Neural progenitor cell (in vitro differentiated cells): ENCODE measurements at regions not wholly inside any gene's neighbourhood (a gene's known extent, or its start where the extent isn't known, plus 50 kb on each side); places are given as distances from the start of the nearest gene placed in this dataset.

Experiments used
- DNase-seq: peaks from one replicate; pipeline ENCODE4 v3.0.0-alpha.2; 2016; ENCODE audit warnings: low spot score
- H2AFZ ChIP-seq: fragments of 200-600 bp; sonication (generic); replicated peaks from 2 replicates; pipeline ENCODE4 v1.6.1; 2016; ENCODE audit warnings: antibody characterized with exemption
- H3F3A ChIP-seq: fragments of 200-600 bp; sonication (generic); 2 replicates; pipeline ENCODE4 v1.6.1; 2016; ENCODE audit warnings: antibody characterized with exemption, low read depth
- H3K27ac ChIP-seq: fragments of 200-600 bp; sonication (generic); 2 replicates; pipeline ENCODE4 v1.5.1; 2016; ENCODE audit warnings: mild to moderate bottlenecking
- H3K27me3 ChIP-seq: fragments of 200-600 bp; sonication (generic); 2 replicates; pipeline ENCODE4 v1.6.1; 2016; ENCODE audit warnings: mild to moderate bottlenecking, moderate library complexity
- H3K36me3 ChIP-seq: fragments of 200-600 bp; sonication (generic); 2 replicates; pipeline ENCODE4 v1.5.1; 2016
- H3K4me1 ChIP-seq: fragments of 200-600 bp; sonication (generic); 2 replicates; pipeline ENCODE4 v1.6.1; 2016; ENCODE audit warnings: mixed run types
- H3K4me2 ChIP-seq: fragments of 200-600 bp; sonication (generic); 2 replicates; pipeline ENCODE4 v1.6.1; 2016
- H3K4me3 ChIP-seq: fragments of 200-600 bp; sonication (generic); 2 replicates; pipeline ENCODE4 v1.5.1; 2016
- H3K79me2 ChIP-seq: fragments of 200-600 bp; sonication (generic); 2 replicates; pipeline ENCODE4 v1.6.1; 2016; ENCODE audit warnings: low read depth
- H3K9ac ChIP-seq: fragments of 200-600 bp; sonication (generic); 2 replicates; pipeline ENCODE4 v1.6.1; 2016
- H3K9me3 ChIP-seq: fragments of 200-600 bp; sonication (generic); 2 replicates; pipeline ENCODE4 v1.5.1; 2016; ENCODE audit warnings: low read depth
- H4K20me1 ChIP-seq: fragments of 200-600 bp; sonication (generic); 2 replicates; pipeline ENCODE4 v1.6.1; 2016; ENCODE audit warnings: low read depth
- H3K27ac Mint-ChIP-seq: 3 replicates; pipeline ENCODE4 v1.8.0; 2021; ENCODE audit warnings: mixed read lengths
- H3K27me3 Mint-ChIP-seq: 2 replicates; pipeline ENCODE4 v1.8.0; 2022; ENCODE audit warnings: low read depth, mild to moderate bottlenecking, inconsistent platforms, moderate library complexity, mixed read lengths; ENCODE audit not compliant: insufficient read depth
- H3K36me3 Mint-ChIP-seq: 3 replicates; pipeline ENCODE4 v1.8.0; 2021; ENCODE audit warnings: mixed read lengths
- H3K4me1 Mint-ChIP-seq: 3 replicates; pipeline ENCODE4 v1.8.0; 2021; ENCODE audit warnings: mixed read lengths
- H3K4me3 Mint-ChIP-seq: 3 replicates; pipeline ENCODE4 v1.8.0; 2021; ENCODE audit warnings: mild to moderate bottlenecking, moderate library complexity, mixed read lengths
- H3K9me3 Mint-ChIP-seq: 3 replicates; pipeline ENCODE4 v1.8.0; 2020; ENCODE audit warnings: mixed read lengths
- CTCF ChIP-seq: fragments of 200-600 bp; sonication (generic); IDR thresholded peaks from 2 replicates; pipeline ENCODE4 v1.5.1; 2017; ENCODE audit warnings: antibody characterized with exemption, mild to moderate bottlenecking
- EZH2 ChIP-seq: fragments of 200-600 bp; sonication (generic); IDR thresholded peaks from 2 replicates; pipeline ENCODE4 v1.6.1; 2017; ENCODE audit warnings: antibody characterized with exemption, mild to moderate bottlenecking, moderate library complexity
- EZH2phosphoT487 ChIP-seq: fragments of 200-600 bp; sonication (generic); IDR thresholded peaks from 2 replicates; pipeline ENCODE4 v1.6.1; 2017; ENCODE audit warnings: antibody characterized with exemption

DNA sequence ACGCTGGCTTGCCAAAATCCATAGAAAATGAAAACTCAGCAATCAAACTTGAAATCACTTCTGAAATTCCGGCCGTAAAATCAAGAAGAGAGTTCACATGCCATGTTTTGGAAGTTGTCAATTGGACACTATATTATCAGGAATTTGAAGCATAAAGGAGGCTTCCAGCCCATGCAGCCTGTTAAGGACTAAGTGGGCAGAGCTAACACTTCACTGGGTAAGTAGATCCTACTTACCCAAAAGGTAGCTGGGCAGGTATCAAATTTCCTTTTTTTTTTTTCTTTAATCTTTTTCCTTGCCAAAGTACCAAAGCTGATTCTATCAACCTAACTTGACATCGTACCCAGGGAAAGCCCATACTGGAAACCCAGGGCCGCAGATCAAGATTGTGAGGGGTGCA is 71.5 kb upstream of the ARHGAP5 start:
- no peak overlapping the region for H2AFZ ChIP-seq
- TF ChIP-seq EZH2phosphoT487 (no peak), EZH2 (no peak)
- no peak overlapping the region for H3K4me2 ChIP-seq
- Mint-ChIP-seq H3K27me3 (peaks cover 2% of the 10 kb centered on the region), H3K27ac (no peak overlapping the region), H3K4me1 (peaks cover 3% of the 10 kb centered on the region), H3K36me3 (no peaks in the 10 kb centered on the region), H3K4me3 (no peak overlapping the region), H3K9me3 (no peaks in the 10 kb centered on the region)
- H3K27me3 ChIP-seq: no peaks in the 10 kb centered on the region
- H3K79me2 ChIP-seq: no peaks in the 10 kb centered on the region
- no peaks in the 10 kb centered on the region for H3K9me3 ChIP-seq
- no peak overlapping the region for H3K4me3 ChIP-seq
- peaks cover 5% of the 10 kb centered on the region for H3K4me1 ChIP-seq
- H3K9ac ChIP-seq: no peak overlapping the region
- DNase-seq: no peak
- H3F3A ChIP-seq: no peaks in the 10 kb centered on the region
- no peak overlapping the region for H3K27ac ChIP-seq
- H3K36me3 ChIP-seq: no peaks in the 10 kb centered on the region
- no peaks in the 10 kb centered on the region for H4K20me1 ChIP-seq

DNA sequence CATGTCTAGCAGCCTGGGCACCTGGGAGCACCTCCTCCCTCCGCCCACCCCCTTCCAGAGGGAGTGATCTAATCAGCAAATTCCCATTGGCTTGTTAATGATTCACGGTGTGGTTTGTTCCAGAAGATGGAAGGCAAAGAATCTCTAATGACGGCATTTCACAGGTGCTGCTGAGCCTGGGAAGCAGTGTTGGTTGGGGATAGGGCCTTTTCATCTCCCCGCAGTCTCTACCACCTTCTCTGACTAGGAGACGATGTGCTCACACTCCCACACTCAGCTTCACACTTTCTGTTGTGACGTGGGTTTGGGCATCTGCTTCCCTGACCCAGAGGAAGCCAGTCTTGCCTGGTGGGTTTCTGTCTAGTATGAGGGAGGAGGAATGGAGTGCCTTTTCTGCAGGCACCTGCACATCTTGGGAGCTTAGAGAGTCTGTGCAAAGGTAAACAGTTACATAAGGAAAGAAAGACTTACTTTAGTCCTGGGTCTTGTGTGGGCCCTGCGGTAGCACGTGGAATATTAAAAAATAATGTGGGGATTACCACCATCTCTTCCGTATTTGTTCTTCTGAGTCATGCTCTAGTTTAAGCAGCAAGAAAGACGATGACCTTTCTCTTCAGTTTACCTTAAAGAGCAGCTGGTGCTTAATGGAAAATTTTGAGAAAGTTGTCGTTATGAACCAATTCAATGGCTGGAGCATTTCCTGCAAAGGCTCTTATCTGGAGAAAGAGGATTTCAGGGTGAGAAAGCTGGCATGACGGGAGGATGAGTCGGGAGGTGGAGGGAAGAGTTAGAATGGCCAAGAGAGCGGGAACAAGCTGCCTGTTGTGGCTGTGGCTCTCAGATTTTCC is 70.6 kb upstream of the ARHGAP5 start:
- Histone ChIP-seq H3K9ac (no peak overlapping the region), H3F3A (no peaks in the 10 kb centered on the region), H3K4me3 (no peak overlapping the region), H3K27ac (no peak overlapping the region), H4K20me1 (no peaks in the 10 kb centered on the region), H2AFZ (peak overlapping the region; percentile 6), H3K27me3 (no peaks in the 10 kb centered on the region), H3K79me2 (no peaks in the 10 kb centered on the region), H3K4me1 (peaks cover 5% of the 10 kb centered on the region), H3K9me3 (no peaks in the 10 kb centered on the region), H3K36me3 (no peaks in the 10 kb centered on the region), H3K4me2 (no peak overlapping the region)
- no peaks in the 10 kb centered on the region for H3K9me3 Mint-ChIP-seq
- TF ChIP-seq EZH2phosphoT487 (no peak), CTCF (no peak), EZH2 (no peak)
- DNase-seq: no peak
- no peak overlapping the region for H3K27ac Mint-ChIP-seq
- no peaks in the 10 kb centered on the region for H3K36me3 Mint-ChIP-seq
- H3K4me1 Mint-ChIP-seq: peaks cover 3% of the 10 kb centered on the region
- no peak overlapping the region for H3K4me3 Mint-ChIP-seq
- H3K27me3 Mint-ChIP-seq: peaks cover 2% of the 10 kb centered on the region

GRCh38 chr14:32007755-32008362 is 69.2 kb upstream of the ARHGAP5 start:
- DNase-seq: no peak
- Histone ChIP-seq H3K4me3 (no peak overlapping the region), H3K36me3 (no peaks in the 10 kb centered on the region), H3F3A (no peaks in the 10 kb centered on the region), H4K20me1 (no peaks in the 10 kb centered on the region), H3K9ac (no peak overlapping the region), H3K9me3 (no peaks in the 10 kb centered on the region), H3K4me1 (peaks cover 5% of the 10 kb centered on the region), H2AFZ (no peak overlapping the region), H3K27ac (no peak overlapping the region), H3K27me3 (no peaks in the 10 kb centered on the region), H3K79me2 (no peaks in the 10 kb centered on the region), H3K4me2 (no peak overlapping the region)
- no peak for TF ChIP-seq EZH2
- TF ChIP-seq CTCF: no peak
- no peak for TF ChIP-seq EZH2phosphoT487
- Mint-ChIP-seq H3K4me3 (no peak overlapping the region), H3K27ac (no peak overlapping the region), H3K4me1 (peaks cover 5% of the 10 kb centered on the region), H3K9me3 (no peaks in the 10 kb centered on the region), H3K36me3 (no peaks in the 10 kb centered on the region), H3K27me3 (peaks cover 2% of the 10 kb centered on the region)
